A549 (cell line): ENCODE measurements at regions not wholly inside any gene's neighbourhood (a gene's known extent, or its start where the extent isn't known, plus 50 kb on each side); places are given as distances from the start of the nearest gene placed in this dataset.

ENCODE experiments used
- ATAC-seq, 2 experiments: fragments of 200-7000 bp in 1 of 2; fragments of >200 bp in 1 of 2; cut with Nextera tagmentation in 1 of 2; cut with Tn5 transposase in 1 of 2; 3 replicates each; pipeline versions ENCODE4 v1.8.0 to v1.9.1; 2018 to 2020; ENCODE audit warnings: mild to moderate bottlenecking in 1 of 2, moderate library complexity in 1 of 2
- CTCF ChIA-PET: fragments of 300-600 bp; sonication (Branson Sonifier 250); formaldehyde crosslinking; extraction: SDS; loops from one replicate; lab custom pipeline; 2021; ENCODE audit warnings: antibody characterized with exemption, inconsistent platforms; lab: Yijun Ruan, JAX
- POLR2A ChIA-PET: fragments of 350-600 bp; formaldehyde crosslinking; extraction: SDS; loops from one replicate; lab custom pipeline; 2021; ENCODE audit warnings: antibody characterized with exemption, inconsistent platforms; lab: Yijun Ruan, JAX
- DNase-seq, 2 experiments: peaks; one replicate each; pipeline versions ENCODE4 v3.0.0 to v3.0.0-alpha.2; 2011 to 2016; ENCODE audit warnings: low read depth in 1 of 2, low spot score in 1 of 2
- FAIRE-seq: peaks from 2 replicates; lab custom pipeline; 2011; peaks lifted over from hg19 to GRCh38; lab: Jason Lieb, UNC
- H3K27ac ChIP-seq, 2 experiments: fragments of >200 bp; sonication (Bioruptor Twin); formaldehyde crosslinking; 3 replicates each; pipeline ENCODE4 v1.5.1; 2016 to 2017
- H3K4me1 ChIP-seq: fragments of >200 bp; sonication (Bioruptor Twin); formaldehyde crosslinking; 3 replicates; pipeline ENCODE4 v1.6.1; 2016
- H3K4me2 ChIP-seq: fragments of >200 bp; sonication (Bioruptor Twin); formaldehyde crosslinking; 3 replicates; pipeline ENCODE4 v1.6.1; 2016
- H3K4me3 ChIP-seq: fragments of >200 bp; sonication (Bioruptor Twin); formaldehyde crosslinking; 3 replicates; pipeline ENCODE4 v1.5.1; 2016
- H3K9me3 ChIP-seq: fragments of >200 bp; sonication (Bioruptor Twin); formaldehyde crosslinking; 3 replicates; pipeline ENCODE4 v1.6.1; 2016
- BHLHE40 ChIP-seq: IDR thresholded peaks from 2 replicates; pipeline ENCODE4 v1.6.1; 2012; ENCODE audit warnings: low read depth, low read length, inconsistent platforms
- CBX8 ChIP-seq: fragments of 200-600 bp; sonication (generic); IDR thresholded peaks from 2 replicates; pipeline ENCODE4 v1.6.1; 2016
- CHD4 ChIP-seq: fragments of 200-600 bp; sonication (generic); IDR thresholded peaks from 2 replicates; pipeline ENCODE4 v1.6.1; 2016; ENCODE audit warnings: antibody characterized with exemption, mild to moderate bottlenecking, borderline replicate concordance
- EHF ChIP-seq: fragments of 250-450 bp; sonication (Bioruptor Pico); IDR thresholded peaks from 2 replicates; pipeline ENCODE4 v1.5.0; 2020; ENCODE audit warnings: mild to moderate bottlenecking
- EHMT2 ChIP-seq: fragments of 200-600 bp; sonication (generic); IDR thresholded peaks from 2 replicates; pipeline ENCODE4 v1.6.1; 2016; ENCODE audit warnings: antibody characterized with exemption, low read depth, mild to moderate bottlenecking, moderate library complexity
- ESRRA ChIP-seq: fragments of 150-350 bp; IDR thresholded peaks from 2 replicates; pipeline ENCODE4 v1.6.1; 2014; ENCODE audit warnings: mild to moderate bottlenecking, low read length, borderline replicate concordance
- FOXS1 ChIP-seq: fragments of 250-450 bp; sonication (Bioruptor Pico); IDR thresholded peaks from 2 replicates; pipeline ENCODE4 v1.5.0; 2020; ENCODE audit warnings: mild to moderate bottlenecking, moderate library complexity
- JUNB ChIP-seq: fragments of >200 bp; sonication (Bioruptor Twin); formaldehyde crosslinking; IDR thresholded peaks from 2 replicates; pipeline ENCODE4 v1.6.1; 2016
- KDM1A ChIP-seq: fragments of 200-600 bp; sonication (generic); IDR thresholded peaks from 2 replicates; pipeline ENCODE4 v1.6.1; 2016; ENCODE audit warnings: low read depth, mild to moderate bottlenecking
- KDM5A ChIP-seq: fragments of 200-600 bp; sonication (generic); IDR thresholded peaks from 2 replicates; pipeline ENCODE4 v1.6.1; 2016; ENCODE audit warnings: antibody characterized with exemption, mild to moderate bottlenecking
- MAFK ChIP-seq: fragments of 450-650 bp; IDR thresholded peaks from 2 replicates; pipeline ENCODE4 v1.6.1; 2014; ENCODE audit not compliant: partially characterized antibody
- MYC ChIP-seq: IDR thresholded peaks from 2 replicates; pipeline ENCODE4 v1.6.1; 2012; ENCODE audit warnings: mild to moderate bottlenecking, inconsistent platforms, low read length, improper control_type of control experiment, borderline replicate concordance
- NFE2L2 ChIP-seq: fragments of 150-350 bp; conservative IDR thresholded peaks from 2 replicates; pipeline ENCODE4 v1.6.1; 2014; ENCODE audit warnings: low read length
- POLR2AphosphoS2 ChIP-seq: conservative IDR thresholded peaks from 2 replicates; pipeline ENCODE4 v1.6.1; 2012; ENCODE audit warnings: low read length, improper control_type of control experiment, inconsistent platforms
- RCOR1 ChIP-seq: fragments of 150-350 bp; IDR thresholded peaks from 2 replicates; pipeline ENCODE4 v1.6.1; 2014; ENCODE audit warnings: antibody characterized with exemption, low read length, low read depth
- REST ChIP-seq: fragments of 200-600 bp; sonication (generic); IDR thresholded peaks from 2 replicates; pipeline ENCODE4 v1.6.1; 2016; ENCODE audit warnings: antibody characterized with exemption, mild to moderate bottlenecking, moderate library complexity
- SMC3 ChIP-seq: fragments of >200 bp; sonication (Bioruptor Twin); formaldehyde crosslinking; IDR thresholded peaks from 3 replicates; pipeline ENCODE4 v1.6.1; 2018; ENCODE audit warnings: inconsistent platforms
- TFCP2L1 ChIP-seq: fragments of 250-450 bp; sonication (Bioruptor Pico); IDR thresholded peaks from 2 replicates; pipeline ENCODE4 v1.5.0; 2021; ENCODE audit warnings: mild to moderate bottlenecking
- TP53 ChIP-seq: fragments of 250-450 bp; sonication (Bioruptor Pico); IDR thresholded peaks from 2 replicates; pipeline ENCODE4 v1.5.0; 2021; ENCODE audit warnings: mild to moderate bottlenecking, moderate library complexity
- ZNF302 ChIP-seq: fragments of 250-450 bp; sonication (Bioruptor Pico); IDR thresholded peaks from 2 replicates; pipeline ENCODE4 v1.9.0; 2021; ENCODE audit warnings: inconsistent platforms, mild to moderate bottlenecking, moderate library complexity
- ZSCAN20 ChIP-seq: fragments of 250-450 bp; sonication (Bioruptor Pico); IDR thresholded peaks from 2 replicates; pipeline ENCODE4 v1.8.0; 2022; ENCODE audit warnings: mild to moderate bottlenecking, moderate library complexity
- WGBS: methylation state at CpG from one replicate; pipeline ENCODE4 v1.1.6; 2017; ENCODE audit errors: missing lambda C conversion rate; 5-methylcytosine and 5-hydroxymethylcytosine counted together

GRCh38 chr17:6248061-6248460, 177.9 kb downstream of the WSCD1 start:
- no peak overlapping the region for H3K27ac ChIP-seq
- ATAC-seq (no peak), DNase-seq (no peak), FAIRE-seq (no peak)
- TF ChIP-seq ZSCAN20 (CRISPR knock-in tag) (no peak), ESRRA (no peak), RCOR1 (no peak), POLR2AphosphoS2 (no peak), NFE2L2 (no peak), TFCP2L1 (CRISPR knock-in tag) (no peak), SMC3 (no peak), ZNF302 (CRISPR knock-in tag) (no peak), BHLHE40 (no peak), MAFK (no peak), EHMT2 (no peak), KDM5A (no peak)
- no peak overlapping the region for H3K4me3 ChIP-seq
- CTCF ChIA-PET, result interaction anchor here (0.5 to 1.3 kb wide), 3 partner anchors 13 to 742 kb away, joined by 3 read pairs; no protein-coding TSS in a partner anchor
- POLR2A ChIA-PET, result no interaction called here
- H3K4me2 ChIP-seq, result no peak overlapping the region; the same call in 2 of the 3 replicates
- WGBS, result 40% methylated on average over 4 of the region's 4 CpGs
- no peaks in the 10 kb centered on the region for H3K4me1 ChIP-seq
- no peaks in the 10 kb centered on the region for H3K9me3 ChIP-seq

DNA sequence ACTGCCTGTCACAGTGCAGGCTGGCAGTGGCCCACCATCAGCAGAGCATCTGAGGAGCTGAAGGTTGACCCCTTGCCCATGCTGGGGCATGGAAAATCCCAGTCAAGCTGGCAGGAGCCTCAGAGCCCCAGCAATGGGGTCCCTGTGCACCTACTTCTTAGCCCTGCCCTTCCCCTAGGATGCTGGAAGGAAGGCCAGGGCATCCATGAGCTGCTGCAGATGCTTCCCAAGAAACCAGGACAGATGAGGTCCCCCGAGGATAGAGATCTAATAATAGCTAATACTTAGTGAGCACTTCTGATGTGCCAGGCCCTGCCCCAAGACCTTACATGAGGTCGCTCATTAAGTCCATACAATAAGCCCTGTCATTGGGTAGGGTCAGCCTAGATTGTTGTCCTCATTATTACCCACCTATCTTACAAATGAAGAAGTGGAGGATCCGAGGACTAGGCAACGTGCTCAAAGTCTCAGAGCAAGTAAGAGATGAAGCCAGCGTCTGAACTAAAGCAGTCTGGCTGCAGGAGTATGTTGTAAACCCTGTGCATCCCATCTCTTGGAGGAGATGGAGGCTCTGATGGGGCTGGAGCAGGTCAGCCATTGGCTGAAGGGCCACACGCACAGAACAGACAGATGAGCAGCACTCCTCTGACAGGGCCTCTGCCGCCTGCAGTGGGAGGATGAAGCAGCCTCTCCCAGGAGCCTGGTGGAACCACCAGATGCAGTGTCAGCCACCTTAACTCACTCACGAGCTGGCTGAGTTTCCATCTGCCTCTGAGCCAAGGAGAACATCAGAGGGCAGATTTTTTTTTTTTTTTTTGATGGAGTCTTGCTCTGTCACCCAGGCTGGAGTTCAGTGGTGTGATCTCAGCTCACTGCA, 175.4 kb downstream of the WSCD1 start:
- CTCF ChIA-PET, result interaction anchor here (0.6 to 1.5 kb wide), 2 partner anchors 11 to 176 kb away, joined by 3 to 4 read pairs; no protein-coding TSS in a partner anchor

More for the DNA sequence above, 175.4 kb downstream of the WSCD1 start:
- no peaks in the 10 kb centered on the region for H3K9me3 ChIP-seq
- H3K4me3 ChIP-seq, result no peak overlapping the region
- no peak overlapping the region for H3K4me2 ChIP-seq
- DNase-seq, result no peak
- no peak for FAIRE-seq
- H3K4me1 ChIP-seq, result peaks cover 16% of the 10 kb centered on the region
- TF ChIP-seq FOXS1, result no peak
- TF ChIP-seq CHD4, result no peak
- TF ChIP-seq MYC, result no peak
- TF ChIP-seq CBX8, result no peak
- no peak for TF ChIP-seq JUNB
- TF ChIP-seq KDM1A, result no peak
- no peak for TF ChIP-seq BHLHE40
- TF ChIP-seq TP53 (CRISPR knock-in tag), result no peak
- TF ChIP-seq REST, result no peak
- no peak for TF ChIP-seq EHF
- no peak for TF ChIP-seq EHMT2
- POLR2A ChIA-PET, result no interaction called here
- H3K27ac ChIP-seq, result no peak overlapping the region
- ATAC-seq, result no peak
- 33% methylated on average over 8 of the region's 8 CpGs for WGBS
